GM12878 (cell line): ENCODE measurements at regions not wholly inside any gene's neighbourhood (a gene's known extent, or its start where the extent isn't known, plus 50 kb on each side); places are given as distances from the start of the nearest gene placed in this dataset.

ENCODE experiments used
- ATAC-seq: fragments of 200-7000 bp; cut with Tn5 transposase; 3 replicates; pipeline ENCODE4 v1.9.1; 2020; ENCODE audit warnings: mild to moderate bottlenecking, moderate library complexity
- BruUV-seq: library from RNA; stranded (reverse); fragments of 400-500 nt; replicated peaks from 2 replicates; lab custom pipeline; 2021; lab: Mats Ljungman, UMichigan
- CTCF ChIA-PET: fragments of 300-600 bp; sonication (Branson Sonifier 250); formaldehyde crosslinking; extraction: SDS; loops from one replicate; lab custom pipeline; 2021; ENCODE audit warnings: inconsistent platforms; lab: Yijun Ruan, JAX
- POLR2A ChIA-PET: fragments of 350-600 bp; formaldehyde crosslinking; extraction: SDS; loops from one replicate; lab custom pipeline; 2021; ENCODE audit warnings: inconsistent platforms; lab: Charles Lee
- RAD21 ChIA-PET: fragments of 300-600 bp; sonication (Branson Sonifier 250); formaldehyde crosslinking; loops from one replicate; lab custom pipeline; 2023; ENCODE audit warnings: antibody characterized with exemption; ENCODE audit not compliant: unreplicated experiment; lab: Charles Lee
- SMC1A ChIA-PET: fragments of 300-600 bp; sonication (Branson Sonifier 250); formaldehyde crosslinking; loops from one replicate; lab custom pipeline; 2023; ENCODE audit not compliant: unreplicated experiment, uncharacterized antibody; lab: Charles Lee
- DNase-seq: peaks from one replicate; pipeline ENCODE4 v3.0.0-alpha.2; 2011; ENCODE audit warnings: low read depth, low spot score
- FAIRE-seq: peaks from 3 replicates; lab custom pipeline; 2011; peaks lifted over from hg19 to GRCh38; lab: Jason Lieb, UNC
- H2AFZ ChIP-seq: 2 replicates; pipeline ENCODE4 v1.6.0; 2011; ENCODE audit warnings: low read depth, low read length, control low read depth; ENCODE audit not compliant: control insufficient read depth
- H3K27ac ChIP-seq: 2 replicates; pipeline ENCODE4 v1.5.1; 2011; ENCODE audit warnings: control low read depth; ENCODE audit not compliant: control insufficient read depth, insufficient read depth
- H3K27me3 ChIP-seq, 2 experiments: replicated peaks in 1 of 2; 2 replicates each; pipeline versions ENCODE4 v1.6.0 to v1.6.1; 2011; ENCODE audit warnings: low read length in 1 of 2; ENCODE audit not compliant: control insufficient read depth in 2 of 2, insufficient read depth in 2 of 2
- H3K36me3 ChIP-seq, 2 experiments: 2 replicates each; pipeline ENCODE4 v1.5.1; 2011; ENCODE audit warnings: low read length in 1 of 2; ENCODE audit not compliant: control insufficient read depth in 2 of 2, insufficient read depth in 2 of 2
- H3K4me1 ChIP-seq: 2 replicates; pipeline ENCODE4 v1.6.1; 2011; ENCODE audit warnings: mild to moderate bottlenecking, low read length, moderate library complexity, mixed read lengths; ENCODE audit not compliant: control insufficient read depth, insufficient read depth
- H3K4me2 ChIP-seq: 2 replicates; pipeline ENCODE4 v1.6.0; 2011; ENCODE audit warnings: control low read depth; ENCODE audit not compliant: control insufficient read depth, insufficient read depth
- H3K4me3 ChIP-seq: fragments of 200-600 bp; sonication (generic); 2 replicates; pipeline ENCODE4 v1.5.1; 2016
- H3K79me2 ChIP-seq: 2 replicates; pipeline ENCODE4 v1.6.0; 2011; ENCODE audit warnings: low read length; ENCODE audit not compliant: control insufficient read depth, insufficient read depth
- H3K9ac ChIP-seq: 2 replicates; pipeline ENCODE4 v1.8.0; 2011; ENCODE audit warnings: low read length, control low read depth, mixed read lengths; ENCODE audit not compliant: control insufficient read depth, insufficient read depth
- H3K9me3 ChIP-seq: replicated peaks from 3 replicates; pipeline ENCODE4 v1.5.1; 2011; ENCODE audit warnings: mild to moderate bottlenecking, low read length; ENCODE audit not compliant: control insufficient read depth, insufficient read depth
- H4K20me1 ChIP-seq: 2 replicates; pipeline ENCODE4 v1.6.0; 2011; ENCODE audit not compliant: control insufficient read depth, insufficient read depth
- ATF7 ChIP-seq: fragments of 450-650 bp; IDR thresholded peaks from 2 replicates; pipeline ENCODE4 v1.6.1; 2016; ENCODE audit warnings: low read depth, mild to moderate bottlenecking
- BRCA1 ChIP-seq: IDR thresholded peaks from 2 replicates; pipeline ENCODE4 v1.6.1; 2011; ENCODE audit warnings: low read depth, low read length, improper control_type of control experiment
- CBX5 ChIP-seq: sonication (generic); IDR thresholded peaks from 2 replicates; pipeline ENCODE4 v1.6.1; 2016; ENCODE audit warnings: low read depth, moderate library complexity, mild to moderate bottlenecking, inconsistent platforms
- CUX1 ChIP-seq: IDR thresholded peaks from 2 replicates; pipeline ENCODE4 v1.6.1; 2012; ENCODE audit warnings: improper control_type of control experiment, low read depth, low read length; ENCODE audit not compliant: insufficient replicate concordance
- E2F8 ChIP-seq: fragments of 450-650 bp; IDR thresholded peaks from 2 replicates; pipeline ENCODE4 v1.6.1; 2018; ENCODE audit warnings: mild to moderate bottlenecking, low read depth, moderate library complexity; ENCODE audit not compliant: partially characterized antibody
- GATAD2B ChIP-seq: fragments of 450-650 bp; conservative IDR thresholded peaks from 2 replicates; pipeline ENCODE4 v1.6.1; 2017; ENCODE audit warnings: low read depth, mild to moderate bottlenecking, moderate library complexity
- IKZF2 ChIP-seq, 2 experiments: fragments of 450-650 bp; IDR thresholded peaks; 2 replicates each; pipeline ENCODE4 v1.6.1; 2017; ENCODE audit warnings: mild to moderate bottlenecking in 2 of 2, moderate library complexity in 2 of 2
- JUNB ChIP-seq: IDR thresholded peaks from 2 replicates; pipeline ENCODE4 v1.6.1; 2016; ENCODE audit warnings: antibody characterized with exemption, mild to moderate bottlenecking
- LARP7 ChIP-seq: fragments of 450-650 bp; IDR thresholded peaks from 2 replicates; pipeline ENCODE4 v1.6.1; 2017; ENCODE audit warnings: mild to moderate bottlenecking
- POLR2AphosphoS2 ChIP-seq: IDR thresholded peaks from 2 replicates; pipeline ENCODE4 v1.6.1; 2011; ENCODE audit warnings: low read depth, mild to moderate bottlenecking, low read length, improper control_type of control experiment, moderate library complexity
- RBBP5 ChIP-seq: fragments of 200-600 bp; sonication (generic); conservative IDR thresholded peaks from 2 replicates; pipeline ENCODE4 v1.6.1; 2016
- STAT3 ChIP-seq: IDR thresholded peaks from 2 replicates; pipeline ENCODE4 v1.6.1; 2011; ENCODE audit warnings: low read depth, low read length, improper control_type of control experiment
- WRNIP1 ChIP-seq: IDR thresholded peaks from 2 replicates; pipeline ENCODE4 v1.6.1; 2011; ENCODE audit warnings: low read depth, low read length, improper control_type of control experiment, borderline replicate concordance
- ZBTB33 ChIP-seq: fragments of 450-650 bp; IDR thresholded peaks from 2 replicates; pipeline ENCODE4 v1.6.1; 2017; ENCODE audit warnings: mild to moderate bottlenecking
- WGBS: methylation state at CpG from one replicate; pipeline ENCODE4 v1.1.6; 2016; ENCODE audit warnings: low lambda C conversion rate; ENCODE audit not compliant: insufficient replicate concordance, insufficient coverage; ENCODE audit errors: missing lambda C conversion rate; 5-methylcytosine and 5-hydroxymethylcytosine counted together
- in situ Hi-C: fragments of 300-500 bp; cut with MboI; formaldehyde crosslinking; loops from 9 replicates; pipeline ENCODE4 v1.14.3; 2018; ENCODE audit warnings: mixed read lengths
- intact Hi-C: fragments of 100-400 bp; cut with micrococcal nuclease; formaldehyde crosslinking; loops from one replicate; pipeline ENCODE4 v1.14.2; 2022; ENCODE audit not compliant: unreplicated experiment

- intact Hi-C loops (no loop called here), in situ Hi-C loops (no loop called here)
- no peak for FAIRE-seq
- H3K27me3 ChIP-seq, result no peaks in the 10 kb centered on the region
- no peaks in the 10 kb centered on the region for H4K20me1 ChIP-seq
- no peaks in the 10 kb centered on the region for H3K79me2 ChIP-seq
- WGBS, result 49% methylated on average over 8 of the region's 8 CpGs
- POLR2A ChIA-PET, result no interaction called here
- no peak overlapping the region for H3K4me2 ChIP-seq
- H2AFZ ChIP-seq, result no peak overlapping the region
- H3K4me1 ChIP-seq, result no peaks in the 10 kb centered on the region
- no peak overlapping the region for H3K9ac ChIP-seq
- BruUV-seq, result no TSS peak
- no peak overlapping the region for H3K4me3 ChIP-seq
- TF ChIP-seq JUNB (no peak), E2F8 (no peak), CUX1 (no peak), ZBTB33 (peak; percentile 65; the same call in 1 of the 2 replicates), WRNIP1 (no peak), IKZF2 (IDR thresholded peaks at IDR 0.05) (no peak), BRCA1 (no peak), STAT3 (no peak), CBX5 (peak; percentile 86; the same call in 1 of the 2 replicates), LARP7 (no peak), POLR2AphosphoS2 (no peak), RBBP5 (no peak), GATAD2B (no peak), ATF7 (no peak)
- TF ChIP-seq, all 136 proteins: peak for 2
- CTCF ChIA-PET, result interaction anchor here (1.2 kb wide), 2 partner anchors 8 to 11 kb away, joined by 3 to 4 read pairs; no protein-coding TSS in a partner anchor
- Histone ChIP-seq H3K9me3 (peaks cover 7% of the 10 kb centered on the region), H3K27ac (no peak overlapping the region), H3K36me3 (no peaks in the 10 kb centered on the region)
- DNase-seq (no peak), ATAC-seq (no peak)
- SMC1A ChIA-PET, result interaction anchor here (1.5 kb wide), 2 partner anchors 29 kb away, joined by 4 read pairs; no protein-coding TSS in a partner anchor
- RAD21 ChIA-PET, result no interaction called here
Observed at GRCh38 chr4:98193459-98194105, 50.3 kb upstream of the STPG2 start.
